Activated naive CD4-positive, alpha-beta T cell treated with anti-CD3 and anti-CD28 coated beads, Interleukin-2, amount 10 ng/mL, durations not matched to agents 7 days and 5 days (primary cell): ENCODE measurements at regions not wholly inside any gene's neighbourhood (a gene's known extent, or its start where the extent isn't known, plus 50 kb on each side); places are given as distances from the start of the nearest gene placed in this dataset.
"Not testable (repeated sequence)": the region's sequence is repeated elsewhere in the genome, so short reads cannot be mapped to it uniquely, and the experiment has no call there.

Source experiments
- CTCF ChIA-PET: fragments of 350-600 bp; sonication (Branson Sonifier 250); formaldehyde crosslinking; loops from one replicate; lab custom pipeline; 2021; ENCODE audit warnings: antibody characterized with exemption; lab: Charles Lee
- DNase-seq: peaks from one replicate; pipeline ENCODE4 v3.0.0-alpha.2; 2020
- H3K27ac Mint-ChIP-seq: one replicate; pipeline ENCODE4 v1.8.0; 2021; ENCODE audit warnings: mild to moderate bottlenecking, moderate library complexity, mixed read lengths
- H3K27me3 Mint-ChIP-seq: one replicate; pipeline ENCODE4 v1.8.0; 2021; ENCODE audit warnings: mild to moderate bottlenecking, mixed read lengths
- H3K36me3 Mint-ChIP-seq: one replicate; pipeline ENCODE4 v1.8.0; 2021; ENCODE audit warnings: mixed read lengths
- H3K4me1 Mint-ChIP-seq: one replicate; pipeline ENCODE4 v1.8.0; 2021; ENCODE audit warnings: mixed read lengths
- H3K4me3 Mint-ChIP-seq: one replicate; pipeline ENCODE4 v1.8.0; 2021; ENCODE audit warnings: mild to moderate bottlenecking, moderate library complexity, mixed read lengths
- H3K9me3 Mint-ChIP-seq: one replicate; pipeline ENCODE4 v1.8.0; 2021; ENCODE audit warnings: mixed read lengths

DNA sequence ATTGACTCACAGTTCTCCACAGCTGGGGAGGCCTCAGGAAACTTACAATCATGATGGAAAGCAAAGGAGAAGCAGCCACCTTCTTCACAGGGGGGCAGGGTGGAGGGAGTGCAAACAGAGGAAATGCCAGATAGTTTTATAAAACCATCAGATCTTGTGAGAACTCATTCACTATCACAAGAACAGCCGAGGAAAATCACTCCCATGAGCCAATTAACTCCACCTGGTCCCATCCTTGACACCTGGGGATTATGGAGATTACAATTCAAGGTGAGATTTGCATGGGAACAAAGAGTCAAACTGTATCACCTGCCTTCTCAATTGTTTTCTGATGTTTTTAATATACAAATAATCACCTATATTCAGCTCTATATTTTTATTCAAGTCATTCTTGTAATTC lies 1527.3 kb upstream of the GOT2 start:
- Mint-ChIP-seq H3K4me1 (no peaks in the 10 kb centered on the region), H3K27ac (no peak overlapping the region), H3K9me3 (peaks cover 5% of the 10 kb centered on the region), H3K27me3 (no peaks in the 10 kb centered on the region), H3K4me3 (no peak overlapping the region), H3K36me3 (no peaks in the 10 kb centered on the region)
- CTCF ChIA-PET: no interaction called here
- no peak for DNase-seq

DNA sequence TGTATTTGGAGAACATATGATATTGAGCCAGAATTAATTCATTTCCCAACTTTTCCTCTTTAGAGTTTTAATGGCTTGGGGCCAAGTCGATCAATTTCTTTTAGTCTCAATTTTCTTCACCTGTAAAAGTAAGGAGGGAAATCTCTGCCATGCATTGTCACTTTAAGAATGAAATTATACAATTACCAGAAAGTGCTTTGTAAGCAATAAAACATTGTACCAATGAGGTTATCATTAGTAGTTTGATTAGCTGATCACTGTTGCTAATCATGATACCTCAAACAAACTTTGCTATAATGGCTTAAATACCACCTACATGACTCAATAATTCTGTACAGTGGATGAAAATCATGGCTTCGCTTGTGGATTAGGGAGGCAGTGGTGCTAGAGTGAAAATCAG lies 1525.8 kb upstream of the GOT2 start:
- CTCF ChIA-PET: no interaction called here
- DNase-seq: no peak
- Mint-ChIP-seq H3K36me3 (no peaks in the 10 kb centered on the region), H3K4me3 (no peak overlapping the region), H3K4me1 (no peaks in the 10 kb centered on the region), H3K27me3 (no peaks in the 10 kb centered on the region), H3K9me3 (peaks cover 2% of the 10 kb centered on the region), H3K27ac (no peak overlapping the region)

GRCh38 chr16:60246086-60246485 lies 1512.0 kb upstream of the GOT2 start:
- CTCF ChIA-PET: no interaction called here
- DNase-seq: no peak
- Mint-ChIP-seq H3K27ac (no peak overlapping the region), H3K4me1 (no peaks in the 10 kb centered on the region), H3K4me3 (no peak overlapping the region), H3K36me3 (no peaks in the 10 kb centered on the region), H3K9me3 (no peaks in the 10 kb centered on the region), H3K27me3 (no peaks in the 10 kb centered on the region)

DNA sequence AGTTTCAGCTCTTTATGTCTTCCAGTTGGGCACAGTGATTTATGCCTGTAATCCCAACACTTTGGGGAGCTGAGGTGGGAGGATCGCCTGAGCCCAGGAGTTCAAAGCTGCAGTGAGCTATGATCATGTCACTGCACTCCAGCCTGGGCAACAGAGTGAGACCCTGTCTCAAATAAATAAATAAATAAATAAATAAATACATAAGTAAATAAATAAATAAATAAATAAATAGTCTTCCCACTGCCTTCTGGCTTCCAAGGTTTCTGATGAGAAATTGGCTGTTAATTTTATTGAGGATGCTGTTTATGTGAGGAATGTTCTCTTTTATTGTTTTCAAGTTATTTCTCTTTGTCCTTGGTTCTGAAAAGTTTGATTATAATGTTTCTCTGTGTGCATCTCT lies 1507.6 kb upstream of the GOT2 start:
- Mint-ChIP-seq H3K4me3 (no peak overlapping the region), H3K36me3 (no peaks in the 10 kb centered on the region), H3K9me3 (peaks cover 1% of the 10 kb centered on the region), H3K27me3 (no peaks in the 10 kb centered on the region), H3K27ac (no peak overlapping the region), H3K4me1 (no peaks in the 10 kb centered on the region)
- CTCF ChIA-PET: no interaction called here
- no peak for DNase-seq

GRCh38 chr16:60230666-60231065 lies 1496.5 kb upstream of the GOT2 start:
- DNase-seq: no peak
- H3K27ac Mint-ChIP-seq: no peak overlapping the region
- H3K27me3 Mint-ChIP-seq: no peaks in the 10 kb centered on the region
- CTCF ChIA-PET: no interaction called here
- no peaks in the 10 kb centered on the region for H3K4me1 Mint-ChIP-seq
- no peak overlapping the region for H3K4me3 Mint-ChIP-seq
- H3K9me3 Mint-ChIP-seq: peaks cover 17% of the 10 kb centered on the region
- H3K36me3 Mint-ChIP-seq: no peaks in the 10 kb centered on the region

DNA sequence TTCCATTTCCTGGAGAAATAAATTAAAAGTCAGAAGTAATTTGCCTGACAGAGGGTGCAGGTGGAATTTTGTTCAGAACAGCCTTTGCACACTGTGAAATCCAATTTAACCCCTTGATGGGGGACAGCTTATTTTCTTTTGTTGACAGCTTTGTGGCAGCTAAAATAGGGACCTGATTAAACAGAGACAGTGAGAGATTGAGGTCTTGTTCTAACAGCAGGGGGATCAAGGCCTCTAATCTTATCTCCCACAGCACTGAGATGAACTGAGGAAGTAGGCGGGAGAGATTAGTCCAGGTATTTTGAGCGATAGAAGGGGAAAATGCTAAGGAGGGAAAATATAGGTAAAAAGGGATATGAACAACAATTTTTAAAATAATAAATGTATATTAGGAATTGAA lies 1491.4 kb upstream of the GOT2 start:
- CTCF ChIA-PET: no interaction called here

DNA sequence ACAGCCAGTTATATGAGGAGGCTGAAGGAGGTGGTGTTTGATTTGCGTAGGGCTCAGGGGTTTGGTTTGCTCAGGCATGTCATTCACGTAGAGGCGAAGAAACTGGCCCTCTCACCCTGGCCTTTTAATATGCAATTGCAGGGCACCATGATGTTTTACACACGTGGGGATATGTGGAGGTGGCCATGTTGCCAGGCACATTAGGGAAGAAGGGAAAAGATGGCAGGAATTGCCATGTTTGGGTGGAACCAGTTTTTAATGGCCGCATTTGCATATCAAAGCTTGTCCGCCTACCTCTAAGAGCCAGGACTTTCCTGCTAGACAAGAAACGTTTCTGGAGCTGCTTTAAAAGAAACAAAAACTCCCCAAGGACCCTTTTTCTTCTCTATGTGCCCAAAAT lies 1483.7 kb upstream of the GOT2 start:
- Mint-ChIP-seq H3K4me1 (no peaks in the 10 kb centered on the region), H3K36me3 (no peaks in the 10 kb centered on the region), H3K27me3 (no peaks in the 10 kb centered on the region), H3K27ac (no peak overlapping the region), H3K4me3 (no peak overlapping the region), H3K9me3 (no peaks in the 10 kb centered on the region)
- no peak for DNase-seq
- CTCF ChIA-PET: interaction anchor here (0.8 kb wide), 1 partner anchor 11 kb away, joined by 3 read pairs; no protein-coding TSS in a partner anchor

More for the DNA sequence above, 1491.4 kb upstream of the GOT2 start:
- no peaks in the 10 kb centered on the region for H3K36me3 Mint-ChIP-seq
- no peak for DNase-seq
- no peaks in the 10 kb centered on the region for H3K27me3 Mint-ChIP-seq
- no peaks in the 10 kb centered on the region for H3K4me1 Mint-ChIP-seq
- no peak overlapping the region for H3K27ac Mint-ChIP-seq
- no peak overlapping the region for H3K4me3 Mint-ChIP-seq
- H3K9me3 Mint-ChIP-seq: peaks cover 8% of the 10 kb centered on the region

DNA sequence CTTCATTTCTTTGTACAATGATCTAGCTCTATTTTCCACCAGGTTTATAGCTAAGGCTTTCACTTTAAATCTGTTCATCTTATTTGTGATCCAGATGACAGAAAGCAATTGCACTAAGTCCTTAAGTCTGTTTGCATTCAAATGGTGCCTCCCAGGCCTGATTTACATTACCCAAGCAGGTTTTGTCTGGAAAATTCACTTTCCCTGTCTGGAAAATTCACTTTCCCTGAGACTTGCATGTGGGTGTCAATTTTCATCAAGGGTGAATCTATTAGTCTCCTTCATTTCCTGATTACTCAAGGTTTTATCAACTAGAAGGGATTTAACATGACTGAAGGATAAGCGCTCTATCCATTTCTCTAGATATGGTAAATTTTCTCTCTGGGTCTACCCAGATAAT lies 1480.2 kb upstream of the GOT2 start:
- no peaks in the 10 kb centered on the region for H3K27me3 Mint-ChIP-seq
- H3K4me3 Mint-ChIP-seq: no peak overlapping the region
- CTCF ChIA-PET: no interaction called here
- H3K9me3 Mint-ChIP-seq: peaks cover under 1% of the 10 kb centered on the region
- no peaks in the 10 kb centered on the region for H3K4me1 Mint-ChIP-seq
- H3K27ac Mint-ChIP-seq: no peak overlapping the region
- no peak for DNase-seq
- no peaks in the 10 kb centered on the region for H3K36me3 Mint-ChIP-seq

- H3K36me3 Mint-ChIP-seq: no peaks in the 10 kb centered on the region
- no peaks in the 10 kb centered on the region for H3K27me3 Mint-ChIP-seq
- H3K9me3 Mint-ChIP-seq: peaks cover 2% of the 10 kb centered on the region
- no peak overlapping the region for H3K27ac Mint-ChIP-seq
- no peak for DNase-seq
- no peak overlapping the region for H3K4me3 Mint-ChIP-seq
- CTCF ChIA-PET: no interaction called here
- H3K4me1 Mint-ChIP-seq: no peaks in the 10 kb centered on the region
Measured at GRCh38 chr16:60206516-60206915, 1472.4 kb upstream of the GOT2 start.

DNA sequence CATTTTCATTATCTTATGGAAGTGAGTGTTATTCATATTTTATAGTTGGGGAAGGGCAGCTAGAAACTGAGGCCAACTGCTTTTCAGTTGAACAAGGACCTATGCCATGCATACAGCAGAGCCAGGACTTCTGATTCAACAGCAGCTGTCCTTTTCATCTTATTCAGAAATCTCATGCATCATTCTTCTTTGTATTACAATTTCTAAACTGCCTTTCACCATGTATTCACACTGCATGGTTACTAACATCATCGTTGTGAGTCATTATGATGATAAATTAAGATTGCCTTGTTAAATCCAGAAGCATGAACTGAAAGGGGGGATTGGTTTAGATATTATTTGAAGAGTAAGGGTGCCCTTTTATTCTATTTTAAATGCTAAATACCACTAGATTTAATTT lies 1470.1 kb upstream of the GOT2 start:
- H3K36me3 Mint-ChIP-seq: no peaks in the 10 kb centered on the region
- H3K4me1 Mint-ChIP-seq: no peaks in the 10 kb centered on the region
- H3K9me3 Mint-ChIP-seq: peaks cover 7% of the 10 kb centered on the region
- H3K27ac Mint-ChIP-seq: no peak overlapping the region
- CTCF ChIA-PET: no interaction called here
- H3K27me3 Mint-ChIP-seq: no peaks in the 10 kb centered on the region
- DNase-seq: no peak
- no peak overlapping the region for H3K4me3 Mint-ChIP-seq

DNA sequence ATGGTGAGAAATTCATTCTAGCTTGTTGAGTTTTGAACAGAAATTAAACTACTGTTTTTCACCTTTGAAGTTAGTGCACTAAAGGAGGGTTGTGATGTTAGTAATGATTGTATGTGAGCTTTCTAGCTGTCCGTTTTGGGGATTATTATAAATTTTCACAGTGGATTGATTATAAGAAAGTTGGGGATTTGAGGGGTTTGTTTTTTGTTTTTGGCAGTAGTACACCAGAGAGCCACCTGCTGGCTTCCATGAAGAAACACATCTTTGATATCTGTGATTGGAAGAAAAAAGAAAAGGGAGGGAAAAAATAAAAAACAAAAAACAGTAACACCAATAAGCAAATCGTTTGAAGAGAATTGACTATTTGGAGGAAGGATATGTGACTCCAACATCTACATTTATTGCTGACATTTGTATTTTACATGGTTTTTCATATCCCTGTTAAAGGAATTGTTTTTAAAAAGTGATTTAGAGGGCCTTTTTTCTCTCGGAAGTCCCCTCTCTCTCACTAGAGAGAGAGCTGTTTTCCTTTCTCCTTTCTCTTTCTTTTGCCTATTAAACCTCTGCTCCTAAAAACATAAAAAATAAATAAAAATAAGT lies 1469.5 kb upstream of the GOT2 start:
- no peak for DNase-seq
- Mint-ChIP-seq H3K9me3 (peaks cover 7% of the 10 kb centered on the region), H3K27ac (no peak overlapping the region), H3K36me3 (no peaks in the 10 kb centered on the region), H3K4me1 (no peaks in the 10 kb centered on the region), H3K4me3 (no peak overlapping the region), H3K27me3 (no peaks in the 10 kb centered on the region)
- CTCF ChIA-PET: no interaction called here

DNA sequence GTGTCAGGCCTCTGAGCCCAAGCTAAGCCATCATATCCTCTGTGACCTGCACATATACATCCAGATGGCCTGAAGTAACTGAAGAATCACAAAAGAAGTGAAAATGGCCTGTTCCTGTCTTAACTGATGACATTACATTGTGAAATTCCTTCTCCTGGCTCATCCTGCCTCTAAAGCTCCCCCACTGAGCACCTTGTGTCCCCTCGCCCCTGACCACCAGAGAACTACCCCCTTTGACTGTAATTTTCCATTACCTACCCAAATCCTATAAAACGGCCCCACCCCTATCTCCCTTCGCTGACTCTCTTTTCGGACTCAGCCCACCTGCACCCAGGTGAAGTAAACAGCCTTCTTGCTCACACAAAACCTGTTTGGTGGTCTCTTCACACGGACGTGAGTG lies 1466.6 kb upstream of the GOT2 start:
- H3K4me1 Mint-ChIP-seq, H3K36me3 Mint-ChIP-seq, H3K4me3 Mint-ChIP-seq: not testable (repeated sequence)

GRCh38 chr16:60200161-60200560 lies 1466.0 kb upstream of the GOT2 start:
- H3K4me1 Mint-ChIP-seq: no peaks in the 10 kb centered on the region
- H3K4me3 Mint-ChIP-seq: no peak overlapping the region
- DNase-seq: no peak
- H3K27me3 Mint-ChIP-seq: no peaks in the 10 kb centered on the region
- no peaks in the 10 kb centered on the region for H3K36me3 Mint-ChIP-seq
- peaks cover 7% of the 10 kb centered on the region for H3K9me3 Mint-ChIP-seq
- CTCF ChIA-PET: no interaction called here
- no peak overlapping the region for H3K27ac Mint-ChIP-seq

More for the DNA sequence above, 1466.6 kb upstream of the GOT2 start:
- DNase-seq, H3K27ac Mint-ChIP-seq, CTCF ChIA-PET, H3K27me3 Mint-ChIP-seq, H3K9me3 Mint-ChIP-seq: not testable (repeated sequence)

GRCh38 chr16:60199150-60199549 lies 1465.0 kb upstream of the GOT2 start:
- no peak for DNase-seq
- H3K27me3 Mint-ChIP-seq: no peaks in the 10 kb centered on the region
- no peak overlapping the region for H3K27ac Mint-ChIP-seq
- H3K36me3 Mint-ChIP-seq: no peaks in the 10 kb centered on the region
- H3K4me1 Mint-ChIP-seq: no peaks in the 10 kb centered on the region
- peaks cover 7% of the 10 kb centered on the region for H3K9me3 Mint-ChIP-seq
- CTCF ChIA-PET: no interaction called here
- no peak overlapping the region for H3K4me3 Mint-ChIP-seq

DNA sequence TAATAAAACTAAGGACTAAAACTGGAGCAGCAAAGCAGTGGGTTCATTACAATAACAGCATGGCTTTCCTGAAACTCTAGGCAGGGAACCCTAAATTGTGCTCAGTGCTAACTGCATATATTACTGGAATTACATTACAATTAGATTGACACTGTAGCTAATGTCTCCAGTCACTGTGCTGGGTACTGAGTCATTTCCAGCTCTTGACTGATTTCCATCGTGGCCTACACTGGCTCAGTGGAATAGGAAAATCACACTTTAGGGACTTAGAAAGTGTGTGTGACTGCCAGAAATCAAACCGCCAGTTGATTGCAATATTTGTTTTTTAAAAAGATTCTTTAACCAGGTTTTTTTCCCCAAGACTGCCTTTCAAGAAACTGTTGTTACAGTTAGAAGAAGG lies 1447.4 kb upstream of the GOT2 start:
- Mint-ChIP-seq H3K36me3 (no peaks in the 10 kb centered on the region), H3K4me1 (no peaks in the 10 kb centered on the region), H3K9me3 (peaks cover 2% of the 10 kb centered on the region), H3K27ac (no peak overlapping the region), H3K4me3 (no peak overlapping the region), H3K27me3 (no peaks in the 10 kb centered on the region)
- DNase-seq: no peak
- CTCF ChIA-PET: no interaction called here

GRCh38 chr16:60180609-60181008 lies 1446.5 kb upstream of the GOT2 start:
- CTCF ChIA-PET: no interaction called here
- no peaks in the 10 kb centered on the region for H3K36me3 Mint-ChIP-seq
- H3K9me3 Mint-ChIP-seq: no peaks in the 10 kb centered on the region
- H3K4me1 Mint-ChIP-seq: no peaks in the 10 kb centered on the region
- no peaks in the 10 kb centered on the region for H3K27me3 Mint-ChIP-seq
- H3K4me3 Mint-ChIP-seq: no peak overlapping the region
- DNase-seq: no peak
- H3K27ac Mint-ChIP-seq: no peak overlapping the region
